BLaER1 treated with 17β-estradiol and CSF1 and Interleukin-3, amounts not matched to agents 10 nM and 100 nM (cell line): ENCODE measurements at regions not wholly inside any gene's neighbourhood (a gene's known extent, or its start where the extent isn't known, plus 50 kb on each side); places are given as distances from the start of the nearest gene placed in this dataset.

Experiments used
- H3K27ac ChIP-seq, 11 experiments: shearing (Covaris generic); formaldehyde crosslinking; 2 replicates each; pipeline ENCODE4 v1.8.1; 2022
- H3K27me3 ChIP-seq, 11 experiments: shearing (Covaris generic); formaldehyde crosslinking; 2 replicates each; pipeline ENCODE4 v1.8.1; 2022
- H3K36me3 ChIP-seq, 11 experiments: shearing (Covaris generic); formaldehyde crosslinking; 2 replicates each; pipeline ENCODE4 v1.8.1; 2022
- H3K4me1 ChIP-seq, 10 experiments: shearing (Covaris generic); formaldehyde crosslinking; 2 replicates each; pipeline ENCODE4 v1.8.1; 2022
- H3K4me2 ChIP-seq, 11 experiments: shearing (Covaris generic); formaldehyde crosslinking; 2 replicates each; pipeline ENCODE4 v1.8.1; 2022
- H3K4me3 ChIP-seq, 10 experiments: shearing (Covaris generic); formaldehyde crosslinking; 2 replicates each; pipeline ENCODE4 v1.8.1; 2022
- H3K9ac ChIP-seq, 11 experiments: shearing (Covaris generic); formaldehyde crosslinking; 2 replicates each; pipeline ENCODE4 v1.8.1; 2022
- H3K9me3 ChIP-seq, 11 experiments: shearing (Covaris generic); formaldehyde crosslinking; replicated peaks in 1 of 11; 2 replicates each; pipeline ENCODE4 v1.8.1; 2022
- H4K20me1 ChIP-seq, 11 experiments: shearing (Covaris generic); formaldehyde crosslinking; 2 replicates each; pipeline ENCODE4 v1.8.1; 2022
- Cebpa-rat ChIP-seq, 11 experiments: shearing (Covaris generic); IDR thresholded peaks; 2 replicates each; pipeline ENCODE4 v1.8.1; 2022

DNA sequence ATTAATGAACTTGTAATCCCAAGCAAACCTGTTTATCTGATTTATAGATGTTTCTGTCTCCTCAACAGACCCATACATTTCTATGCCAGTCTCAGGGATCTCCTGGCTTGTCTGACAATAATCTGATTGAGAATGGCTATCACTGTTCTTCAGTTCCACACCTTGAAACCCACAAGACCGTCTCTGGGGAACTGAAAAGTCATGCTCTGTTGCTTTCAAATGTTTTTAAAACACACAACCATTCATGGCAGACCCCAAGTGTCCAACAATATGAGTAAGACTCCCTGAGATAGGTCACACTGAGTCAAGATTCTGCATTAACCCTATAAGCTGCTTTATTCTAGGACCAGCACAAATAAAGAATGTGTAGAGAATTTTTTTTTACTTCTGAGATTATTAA is 611.2 kb upstream of the PLXNA2 start:
- Histone ChIP-seq H3K4me3 (no peak overlapping the region), H3K9me3 (no peaks in the 10 kb centered on the region), H3K27ac (no peak overlapping the region), H3K4me2 (no peak overlapping the region), H3K4me1 (peaks cover 0 to 14% (median 7%) of the 10 kb centered on the region in 10 experiments; a peak in 11 of 20 replicates), H3K36me3 (no peaks in the 10 kb centered on the region), H3K9ac (no peak overlapping the region), H3K27me3 (no peaks in the 10 kb centered on the region), H4K20me1 (no peaks in the 10 kb centered on the region)
- no peak for TF ChIP-seq Cebpa-rat (IDR thresholded peaks at IDR 0.05)

DNA sequence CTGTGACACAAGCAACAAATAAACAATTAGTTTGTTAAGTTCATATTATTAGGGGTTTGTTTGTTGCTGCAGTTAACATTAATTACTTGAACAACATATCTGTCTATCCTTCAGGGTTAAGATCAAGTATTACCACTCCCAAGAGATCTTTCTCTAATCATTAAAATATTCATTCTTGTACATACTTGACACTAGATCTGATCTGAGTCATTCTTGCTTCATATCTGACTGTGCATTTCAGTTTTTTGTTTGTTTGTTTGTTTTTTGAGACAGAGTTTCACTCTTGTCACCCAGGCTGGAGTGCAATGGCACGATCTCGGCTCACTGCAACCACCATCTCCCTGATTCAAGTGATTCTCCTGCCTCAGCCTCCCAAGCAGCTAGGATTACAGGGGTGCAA is 613.3 kb upstream of the PLXNA2 start:
- Histone ChIP-seq H3K9ac (no peak overlapping the region), H3K27me3 (no peaks in the 10 kb centered on the region), H3K9me3 (peaks cover 3 to 16% (median 9%) of the 10 kb centered on the region in 11 experiments; a peak in 13 of 22 replicates), H3K36me3 (no peaks in the 10 kb centered on the region), H4K20me1 (no peaks in the 10 kb centered on the region), H3K4me1 (peaks cover 0 to 6% (median 0%) of the 10 kb centered on the region in 10 experiments; a peak in 1 of 20 replicates), H3K27ac (no peak overlapping the region), H3K4me2 (no peak overlapping the region), H3K4me3 (no peak overlapping the region)
- no peak for TF ChIP-seq Cebpa-rat (IDR thresholded peaks at IDR 0.05)

DNA sequence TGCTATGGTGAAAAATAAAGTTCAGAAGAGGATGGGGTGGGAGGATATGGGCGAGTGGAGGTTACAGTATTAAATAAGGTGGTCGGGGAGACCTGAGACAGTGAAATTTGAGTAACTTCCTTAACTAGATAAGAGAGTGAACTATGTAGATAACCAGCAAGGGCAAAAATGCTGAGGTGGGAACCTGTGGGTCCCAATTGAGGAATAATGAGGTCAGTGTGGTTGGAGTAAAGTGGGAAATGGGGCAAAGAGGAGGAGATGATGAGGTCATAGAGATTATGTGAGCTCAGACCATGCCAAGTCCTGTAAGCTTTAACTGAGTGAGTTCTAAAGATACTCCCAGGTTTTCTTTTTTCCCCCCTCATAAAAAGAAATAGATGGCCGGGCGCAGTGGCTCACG is 614.6 kb upstream of the PLXNA2 start:
- Histone ChIP-seq H3K4me1 (peaks cover 0 to 6% (median 0%) of the 10 kb centered on the region in 10 experiments; a peak in 1 of 20 replicates), H3K27ac (no peak overlapping the region), H3K27me3 (no peaks in the 10 kb centered on the region), H3K4me3 (no peak overlapping the region), H4K20me1 (no peaks in the 10 kb centered on the region), H3K36me3 (no peaks in the 10 kb centered on the region), H3K9me3 (peaks cover 3 to 16% (median 9%) of the 10 kb centered on the region in 11 experiments; a peak in 13 of 22 replicates), H3K9ac (no peak overlapping the region), H3K4me2 (no peak overlapping the region)
- TF ChIP-seq Cebpa-rat (IDR thresholded peaks at IDR 0.05) = no peak

DNA sequence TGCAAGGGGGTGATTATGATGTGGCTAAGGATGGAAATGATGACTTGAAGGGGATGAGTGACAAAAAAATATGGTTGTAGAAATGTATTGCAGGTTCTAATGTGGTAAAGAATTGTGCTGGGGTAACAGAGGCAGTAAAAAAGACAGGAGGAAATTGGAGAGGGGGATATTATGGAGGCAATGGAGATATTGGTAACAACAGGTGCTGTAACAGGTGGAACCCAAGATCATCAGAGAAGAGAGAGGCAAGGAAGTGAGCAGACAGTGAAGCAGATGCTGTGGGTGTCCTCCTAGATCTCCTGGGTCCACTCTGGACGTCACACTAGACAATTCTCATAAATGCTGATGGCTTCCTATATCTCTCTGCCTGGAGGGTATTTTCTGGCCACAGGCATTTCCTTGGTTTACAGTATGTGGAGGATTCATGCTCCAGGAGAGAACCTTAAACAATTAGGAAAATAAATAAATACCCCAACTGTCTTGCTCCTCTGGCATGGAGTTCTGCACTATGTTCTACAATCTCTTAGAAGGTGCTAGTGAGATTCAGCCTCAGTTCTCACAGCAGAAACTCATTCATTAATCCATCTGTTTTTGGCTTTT is 620.3 kb upstream of the PLXNA2 start:
- no peaks in the 10 kb centered on the region for H3K27me3 ChIP-seq
- no peaks in the 10 kb centered on the region for H3K36me3 ChIP-seq
- H3K9me3 ChIP-seq = peaks cover 3 to 16% (median 9%) of the 10 kb centered on the region in 11 experiments; a peak in 13 of 22 replicates
- no peak for TF ChIP-seq Cebpa-rat (IDR thresholded peaks at IDR 0.05)
- no peak overlapping the region for H3K4me2 ChIP-seq
- H3K4me3 ChIP-seq = no peak overlapping the region
- H3K4me1 ChIP-seq = no peaks in the 10 kb centered on the region
- no peak overlapping the region for H3K9ac ChIP-seq
- no peaks in the 10 kb centered on the region for H4K20me1 ChIP-seq
- H3K27ac ChIP-seq = no peak overlapping the region

DNA sequence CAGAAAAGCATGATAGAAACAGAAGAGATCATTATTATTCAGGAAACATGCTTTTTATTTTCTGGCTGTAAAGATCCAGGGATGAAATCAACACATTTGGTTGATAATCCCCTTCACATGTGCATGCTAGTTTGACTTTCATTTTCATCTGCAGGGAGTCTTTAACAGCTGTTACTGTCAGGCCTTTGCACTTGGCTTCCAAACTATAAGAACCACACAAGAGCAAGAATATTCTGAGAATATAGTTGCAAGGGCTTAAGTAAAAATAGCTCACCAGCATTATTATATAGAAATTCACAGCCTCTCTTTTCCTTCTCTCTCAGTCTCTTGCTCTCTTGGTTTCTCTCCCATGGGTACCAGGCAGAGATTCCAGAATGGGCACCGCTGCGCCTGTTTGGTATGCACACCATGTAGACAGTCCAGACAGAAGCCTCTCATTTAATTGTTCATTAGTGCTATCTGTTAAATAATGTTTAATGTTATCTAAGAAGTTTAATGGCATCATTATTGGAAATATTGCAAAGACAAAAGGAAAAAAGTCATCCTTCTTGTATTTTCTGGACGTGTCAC is 622.3 kb upstream of the PLXNA2 start:
- H3K4me2 ChIP-seq = no peak overlapping the region

DNA sequence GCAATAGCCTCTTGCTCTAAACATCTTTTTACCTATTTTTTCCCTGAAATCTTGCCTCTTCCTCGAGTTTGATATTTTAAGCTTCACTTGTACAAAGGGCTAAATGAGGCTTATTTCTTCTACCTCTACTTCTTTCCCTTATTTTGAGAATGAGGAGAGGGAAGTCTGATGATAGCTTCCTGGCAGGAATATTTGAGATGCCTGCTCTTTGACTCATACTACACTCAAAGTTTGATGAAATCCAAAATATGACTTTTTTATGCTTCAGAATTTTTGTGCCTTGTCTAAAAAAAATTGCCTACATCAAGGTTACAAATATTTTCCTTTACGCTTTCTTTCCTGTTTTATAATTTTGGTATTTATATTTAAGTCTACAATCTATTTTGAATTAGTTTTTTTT is 624.4 kb upstream of the PLXNA2 start:
- Histone ChIP-seq H3K4me1 (no peaks in the 10 kb centered on the region), H3K9ac (no peak overlapping the region), H3K27me3 (no peaks in the 10 kb centered on the region), H3K4me2 (no peak overlapping the region), H3K9me3 (peaks cover 0 to 11% (median 0%) of the 10 kb centered on the region in 11 experiments; a peak in 5 of 22 replicates), H3K27ac (no peak overlapping the region), H4K20me1 (no peaks in the 10 kb centered on the region), H3K36me3 (no peaks in the 10 kb centered on the region), H3K4me3 (no peak overlapping the region)
- no peak for TF ChIP-seq Cebpa-rat (IDR thresholded peaks at IDR 0.05)

More for the DNA sequence above, 622.3 kb upstream of the PLXNA2 start:
- TF ChIP-seq Cebpa-rat (IDR thresholded peaks at IDR 0.05) = no peak
- no peaks in the 10 kb centered on the region for H3K27me3 ChIP-seq
- no peaks in the 10 kb centered on the region for H3K4me1 ChIP-seq
- no peak overlapping the region for H3K27ac ChIP-seq
- H3K9ac ChIP-seq = no peak overlapping the region
- H3K36me3 ChIP-seq = no peaks in the 10 kb centered on the region
- no peaks in the 10 kb centered on the region for H4K20me1 ChIP-seq
- peaks cover 2 to 20% (median 5%) of the 10 kb centered on the region in 11 experiments; a peak in 15 of 22 replicates for H3K9me3 ChIP-seq
- H3K4me3 ChIP-seq = no peak overlapping the region

DNA sequence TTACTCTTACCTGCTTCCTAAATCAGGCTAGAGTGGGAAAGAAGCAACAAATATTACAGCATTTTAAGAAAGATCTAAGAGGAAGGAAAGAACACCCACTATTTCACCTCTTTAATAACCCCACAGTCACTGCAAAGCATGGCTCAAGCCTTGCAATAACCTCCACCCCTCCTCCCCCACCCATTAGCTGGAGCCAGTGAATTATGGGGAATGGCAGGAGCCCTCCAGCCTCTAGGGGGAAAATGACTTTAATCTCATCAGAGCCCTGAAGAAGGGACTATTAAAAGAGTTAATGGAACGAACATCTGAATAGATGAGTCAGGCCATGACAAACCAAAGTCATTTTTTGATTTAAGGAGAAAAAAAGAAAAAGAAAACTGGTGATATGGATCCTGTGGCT is 630.7 kb upstream of the PLXNA2 start:
- no peak for TF ChIP-seq Cebpa-rat (IDR thresholded peaks at IDR 0.05)
- Histone ChIP-seq H3K9ac (no peak overlapping the region), H3K36me3 (no peaks in the 10 kb centered on the region), H3K4me3 (no peak overlapping the region), H3K27me3 (no peaks in the 10 kb centered on the region), H3K27ac (no peak overlapping the region), H3K4me1 (no peaks in the 10 kb centered on the region), H3K4me2 (no peak overlapping the region), H3K9me3 (peaks cover 0 to 11% (median 0%) of the 10 kb centered on the region in 11 experiments; a peak in 5 of 22 replicates), H4K20me1 (no peaks in the 10 kb centered on the region)

DNA sequence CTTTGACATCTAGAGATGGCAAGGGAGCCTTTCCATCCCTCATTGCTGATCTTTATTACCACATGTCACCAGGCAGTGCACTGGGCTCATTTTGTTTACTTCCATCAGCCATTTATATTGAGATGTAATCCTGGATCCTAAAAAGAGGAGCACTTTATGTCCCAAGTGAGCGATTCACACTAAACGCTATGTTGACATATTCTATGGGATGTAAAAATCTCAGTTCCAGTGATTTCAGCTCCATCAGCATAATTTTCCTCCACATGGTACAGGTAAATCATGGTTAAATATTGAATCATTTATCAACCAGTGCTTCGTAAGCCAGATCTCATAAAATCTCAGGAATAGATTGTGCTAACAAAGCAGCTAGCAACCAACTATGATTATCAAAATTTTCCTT is 634.8 kb upstream of the PLXNA2 start:
- Histone ChIP-seq H3K4me3 (no peak overlapping the region), H3K4me2 (no peak overlapping the region), H3K36me3 (no peaks in the 10 kb centered on the region), H3K9ac (no peak overlapping the region), H4K20me1 (no peaks in the 10 kb centered on the region), H3K27me3 (no peaks in the 10 kb centered on the region), H3K9me3 (no peaks in the 10 kb centered on the region; a peak in 1 of 22 replicates), H3K27ac (no peak overlapping the region), H3K4me1 (peaks cover 0 to 12% (median 3%) of the 10 kb centered on the region in 10 experiments; a peak in 13 of 20 replicates)
- TF ChIP-seq Cebpa-rat (IDR thresholded peaks at IDR 0.05) = no peak

DNA sequence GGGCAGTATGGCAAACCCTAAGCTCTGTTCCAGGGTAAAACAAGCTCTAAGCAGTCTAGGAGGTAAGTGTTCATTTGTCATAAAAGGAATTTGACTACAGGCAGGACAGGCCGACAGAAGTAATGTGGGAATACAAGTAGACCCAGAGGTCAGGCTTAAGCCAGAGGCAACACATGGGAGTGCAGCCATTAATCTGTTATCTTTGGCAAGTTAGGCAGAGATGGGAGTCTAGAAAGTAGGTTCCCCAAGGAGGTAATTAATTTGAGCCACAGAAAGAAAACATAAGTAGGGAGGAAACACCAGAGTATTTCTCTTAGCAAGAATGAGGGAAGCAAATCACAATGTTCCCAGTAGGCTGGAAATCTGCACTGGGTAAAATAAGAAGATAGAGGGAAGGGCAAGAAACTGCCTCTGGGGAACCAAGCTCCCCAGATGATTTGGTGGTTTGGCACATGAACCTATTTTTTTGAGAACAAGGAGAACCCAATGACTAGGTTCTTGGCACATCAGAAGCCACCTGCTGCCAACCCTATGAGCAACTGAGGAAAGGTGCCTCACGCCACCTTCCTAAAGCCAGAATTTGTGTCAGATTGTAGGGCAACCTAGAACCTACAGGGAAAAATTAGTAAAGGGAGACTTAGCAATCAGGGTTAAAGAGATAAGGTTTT is 636.4 kb upstream of the PLXNA2 start:
- TF ChIP-seq Cebpa-rat (IDR thresholded peaks at IDR 0.05) = no peak
- Histone ChIP-seq H3K27ac (no peak overlapping the region), H3K9me3 (no peaks in the 10 kb centered on the region; a peak in 1 of 22 replicates), H3K4me2 (0 out of 22 replicates have a peak overlapping the region, but pooled peaks of 3 of the 11 experiments have one; percentile 2 to 4 (median 3)), H3K27me3 (no peaks in the 10 kb centered on the region), H3K4me1 (peaks cover 9 to 27% (median 18%) of the 10 kb centered on the region in 10 experiments; a peak in 19 of 20 replicates), H4K20me1 (no peaks in the 10 kb centered on the region), H3K4me3 (no peak overlapping the region), H3K9ac (no peak overlapping the region), H3K36me3 (no peaks in the 10 kb centered on the region)
